Right atrium auricular region (tissue), 2 donors: ENCODE measurements at regions not wholly inside any gene's neighbourhood (a gene's known extent, or its start where the extent isn't known, plus 50 kb on each side); places are given as distances from the start of the nearest gene placed in this dataset.

Source experiments
- DNase-seq: peaks from one replicate; pipeline ENCODE4 v3.0.0-alpha.2; 2019; ENCODE audit warnings: low spot score
- H3K27ac ChIP-seq, 2 donors: fragments of 200-600 bp; sonication (generic); 1 replicate in 1 of 2; 2 replicates in 1 of 2; pipeline ENCODE4 v1.5.1; 2016 to 2019
- H3K27me3 ChIP-seq, 2 donors: fragments of 200-600 bp; sonication (generic); one replicate each; pipeline versions ENCODE4 v1.5.1 to v1.6.0; 2017 to 2019
- H3K36me3 ChIP-seq: fragments of 200-600 bp; sonication (generic); one replicate; pipeline ENCODE4 v1.5.1; 2016
- H3K4me1 ChIP-seq, 2 donors: fragments of 200-600 bp; sonication (generic); one replicate each; pipeline versions ENCODE4 v1.5.1 to v1.6.0; 2017 to 2019
- H3K4me3 ChIP-seq, 2 donors: fragments of 200-600 bp; sonication (generic); 1 replicate in 1 of 2; 2 replicates in 1 of 2; pipeline ENCODE4 v1.5.1; 2017 to 2019; ENCODE audit warnings: mild to moderate bottlenecking in 1 of 2, moderate library complexity in 1 of 2
- H3K9me3 ChIP-seq, 2 donors: fragments of 200-600 bp; sonication (generic); one replicate each; pipeline ENCODE4 v1.5.1; 2019
- TF ChIP-seq, protein P1 (sequence below), 2 donors: fragments of 200-600 bp; sonication (generic); IDR thresholded peaks; one replicate each; pipeline ENCODE4 v1.5.1; 2019; ENCODE audit warnings: antibody characterized with exemption in 2 of 2

DNA sequence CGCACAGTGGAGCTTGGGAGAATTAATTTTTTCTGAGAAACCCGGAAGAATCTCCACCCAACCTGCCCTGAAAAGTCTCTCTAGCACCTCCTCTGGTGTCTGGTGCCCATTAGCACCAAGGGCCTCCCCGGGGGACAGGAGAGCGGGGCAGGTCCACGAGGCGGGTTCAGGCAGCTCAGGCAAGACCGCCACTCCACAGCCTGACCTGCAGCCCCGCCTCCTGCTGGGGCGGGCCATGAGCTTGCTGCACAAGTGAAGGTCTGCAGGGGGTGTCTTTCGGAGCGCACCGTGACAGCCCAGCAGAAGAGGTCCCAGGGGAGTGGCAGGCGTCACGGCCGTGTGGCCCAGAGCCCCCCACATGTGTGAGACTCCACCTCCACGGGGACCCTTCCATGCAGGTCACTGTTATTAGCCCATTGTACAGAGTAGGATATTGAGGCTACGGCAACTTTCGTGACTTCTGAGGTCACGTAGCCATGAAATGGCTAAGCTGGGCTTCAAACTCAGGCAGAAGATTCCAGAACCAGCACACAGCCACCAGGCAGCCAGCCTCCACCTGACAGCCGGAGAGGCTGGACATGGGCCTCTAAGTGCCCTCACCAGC lies 63.9 kb upstream of the SLCO4A1 start:
- Histone ChIP-seq H3K4me1 (peaks cover 0 to 24% of the 10 kb centered on the region in 2 donors), H3K36me3 (no peaks in the 10 kb centered on the region), H3K9me3 (no peaks in the 10 kb centered on the region), H3K27me3 (no peaks in the 10 kb centered on the region), H3K27ac (peak overlapping the region in 1 of 2 donors; percentile 39), H3K4me3 (no peak overlapping the region)
- no peak for DNase-seq
- TF ChIP-seq, protein P1, sequence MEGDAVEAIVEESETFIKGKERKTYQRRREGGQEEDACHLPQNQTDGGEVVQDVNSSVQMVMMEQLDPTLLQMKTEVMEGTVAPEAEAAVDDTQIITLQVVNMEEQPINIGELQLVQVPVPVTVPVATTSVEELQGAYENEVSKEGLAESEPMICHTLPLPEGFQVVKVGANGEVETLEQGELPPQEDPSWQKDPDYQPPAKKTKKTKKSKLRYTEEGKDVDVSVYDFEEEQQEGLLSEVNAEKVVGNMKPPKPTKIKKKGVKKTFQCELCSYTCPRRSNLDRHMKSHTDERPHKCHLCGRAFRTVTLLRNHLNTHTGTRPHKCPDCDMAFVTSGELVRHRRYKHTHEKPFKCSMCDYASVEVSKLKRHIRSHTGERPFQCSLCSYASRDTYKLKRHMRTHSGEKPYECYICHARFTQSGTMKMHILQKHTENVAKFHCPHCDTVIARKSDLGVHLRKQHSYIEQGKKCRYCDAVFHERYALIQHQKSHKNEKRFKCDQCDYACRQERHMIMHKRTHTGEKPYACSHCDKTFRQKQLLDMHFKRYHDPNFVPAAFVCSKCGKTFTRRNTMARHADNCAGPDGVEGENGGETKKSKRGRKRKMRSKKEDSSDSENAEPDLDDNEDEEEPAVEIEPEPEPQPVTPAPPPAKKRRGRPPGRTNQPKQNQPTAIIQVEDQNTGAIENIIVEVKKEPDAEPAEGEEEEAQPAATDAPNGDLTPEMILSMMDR (IDR thresholded peaks at IDR 0.05) = peak in 1 of 2 donors; percentile 12

DNA sequence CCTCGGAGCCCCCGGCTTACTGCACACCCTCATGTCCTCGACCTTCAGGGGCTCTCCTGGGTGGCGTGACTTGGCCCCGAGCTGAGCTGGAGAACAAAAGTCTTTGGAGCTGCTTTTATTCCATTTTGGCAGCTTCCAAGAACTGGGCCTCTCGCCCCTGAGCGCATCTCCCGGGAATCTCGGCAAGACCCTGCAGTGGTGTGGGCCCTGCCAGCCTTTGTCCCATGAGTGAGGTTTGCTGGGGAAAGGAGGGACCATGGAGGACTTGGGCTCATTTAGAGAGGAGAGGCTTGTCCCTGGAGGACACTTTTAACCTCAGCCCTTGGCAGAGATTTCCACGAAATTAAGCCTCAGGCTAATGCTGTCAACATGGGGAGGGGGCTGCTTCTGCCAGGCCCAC lies 62.3 kb upstream of the SLCO4A1 start:
- TF ChIP-seq, protein P1 (IDR thresholded peaks at IDR 0.05) = no peak
- no peaks in the 10 kb centered on the region for H3K9me3 ChIP-seq
- peaks cover 0 to 17% of the 10 kb centered on the region in 2 donors for H3K4me1 ChIP-seq
- no peak overlapping the region for H3K4me3 ChIP-seq
- H3K27me3 ChIP-seq = no peaks in the 10 kb centered on the region
- H3K36me3 ChIP-seq = no peaks in the 10 kb centered on the region
- no peak overlapping the region for H3K27ac ChIP-seq
- no peak for DNase-seq

DNA sequence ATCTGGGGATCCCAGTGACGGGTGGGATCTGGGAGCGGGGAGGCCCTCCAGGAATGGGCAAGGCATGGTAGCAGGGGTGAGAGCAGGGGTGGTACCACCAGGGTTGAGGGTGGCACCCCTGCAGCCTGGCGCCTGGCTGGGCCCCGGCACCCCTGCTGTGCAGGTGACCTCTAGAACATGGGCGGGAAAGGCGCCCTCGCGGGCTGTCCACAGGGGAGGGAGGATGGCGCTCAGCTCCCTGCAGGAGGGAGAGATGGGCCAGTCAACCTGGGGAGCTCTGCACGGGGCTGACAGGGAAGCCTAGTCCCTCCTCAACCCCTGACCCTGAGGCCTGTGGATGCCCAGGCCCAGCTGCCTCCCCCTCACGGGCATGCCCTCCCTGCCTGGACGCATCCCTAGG lies 61.6 kb upstream of the SLCO4A1 start:
- Histone ChIP-seq H3K27me3 (no peaks in the 10 kb centered on the region), H3K4me3 (no peak overlapping the region), H3K9me3 (no peaks in the 10 kb centered on the region), H3K36me3 (no peaks in the 10 kb centered on the region), H3K27ac (no peak overlapping the region), H3K4me1 (peaks cover 0 to 17% of the 10 kb centered on the region in 2 donors)
- TF ChIP-seq, protein P1 (IDR thresholded peaks at IDR 0.05) = no peak
- no peak for DNase-seq

DNA sequence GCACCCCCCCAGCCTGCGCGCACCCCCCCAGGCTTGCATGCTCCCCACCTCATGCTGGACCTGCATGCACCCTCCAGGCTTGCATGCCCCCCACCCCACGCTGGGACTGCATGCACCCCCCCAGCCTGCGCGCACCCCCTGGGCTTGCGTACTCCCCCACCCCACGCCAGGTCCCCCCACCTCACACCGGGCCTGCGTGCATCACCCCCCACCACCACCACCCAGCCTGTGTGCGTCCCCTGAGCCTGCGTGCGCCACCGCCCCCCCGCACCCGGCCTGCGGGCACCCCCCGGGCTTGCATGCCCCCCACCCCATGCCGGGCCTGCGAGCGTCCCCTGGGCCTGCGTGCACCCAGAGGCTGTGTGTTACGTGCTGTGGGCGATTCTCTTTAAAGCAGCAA lies 61.0 kb upstream of the SLCO4A1 start:
- TF ChIP-seq, protein P1 (IDR thresholded peaks at IDR 0.05) = no peak
- no peaks in the 10 kb centered on the region for H3K27me3 ChIP-seq
- DNase-seq = no peak

DNA sequence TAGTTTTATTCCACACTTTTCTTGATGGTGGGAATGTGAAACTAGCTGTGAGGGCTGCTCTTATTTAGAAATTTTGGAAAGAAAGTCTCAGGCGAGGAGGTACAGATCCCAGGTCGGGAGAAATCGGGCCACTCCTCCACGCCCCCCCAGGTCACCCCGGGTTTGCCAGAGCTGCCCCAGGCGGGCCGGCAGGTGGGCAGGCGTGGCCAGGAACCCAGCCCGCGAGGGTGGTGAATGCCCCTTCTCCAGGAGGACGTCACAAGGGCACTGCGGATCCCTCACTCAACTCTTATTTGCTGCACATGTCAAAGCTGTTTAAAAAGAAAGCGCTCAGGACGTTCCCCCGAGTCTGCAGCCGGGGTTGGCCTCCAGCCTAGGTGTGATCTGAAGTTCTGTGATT lies 60.5 kb upstream of the SLCO4A1 start:
- H3K9me3 ChIP-seq = no peaks in the 10 kb centered on the region
- H3K27ac ChIP-seq = no peak overlapping the region
- H3K4me1 ChIP-seq = peaks cover 0 to 17% of the 10 kb centered on the region in 2 donors
- no peak overlapping the region for H3K4me3 ChIP-seq
- no peak for DNase-seq
- H3K36me3 ChIP-seq = no peaks in the 10 kb centered on the region
- H3K27me3 ChIP-seq = no peaks in the 10 kb centered on the region
- TF ChIP-seq, protein P1 (IDR thresholded peaks at IDR 0.05) = no peak

More for the DNA sequence above, 61.0 kb upstream of the SLCO4A1 start:
- no peak overlapping the region for H3K4me3 ChIP-seq
- H3K36me3 ChIP-seq = no peaks in the 10 kb centered on the region
- H3K4me1 ChIP-seq = peaks cover 0 to 17% of the 10 kb centered on the region in 2 donors
- H3K9me3 ChIP-seq = no peaks in the 10 kb centered on the region
- H3K27ac ChIP-seq = no peak overlapping the region

DNA sequence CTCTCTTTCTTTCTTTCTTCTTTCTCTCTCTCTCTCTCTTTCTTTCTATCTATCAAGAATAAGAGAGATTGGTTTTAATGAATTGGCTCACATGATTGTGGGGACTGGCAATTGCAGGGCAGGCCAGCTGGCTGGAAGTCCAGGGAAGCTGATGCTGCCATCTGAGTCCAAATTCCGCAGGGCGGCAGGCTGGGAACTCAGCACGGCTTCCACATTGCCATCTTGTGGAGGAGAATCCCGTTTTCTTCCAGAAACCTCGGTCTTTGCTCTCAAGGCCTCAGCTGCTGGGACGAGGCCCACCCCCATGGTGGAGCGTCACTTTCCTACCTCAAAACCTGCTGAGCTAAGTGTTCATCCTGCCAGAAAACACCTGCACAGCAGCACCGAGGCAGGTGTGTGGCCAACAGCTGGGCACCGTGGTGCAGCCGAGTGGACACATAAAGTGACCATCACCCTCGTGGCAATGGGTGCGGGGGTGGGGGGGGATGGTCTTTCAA lies 58.8 kb upstream of the SLCO4A1 start:
- no peak overlapping the region for H3K27ac ChIP-seq
- H3K27me3 ChIP-seq = no peaks in the 10 kb centered on the region
- H3K4me3 ChIP-seq = no peak overlapping the region
- TF ChIP-seq, protein P1 (IDR thresholded peaks at IDR 0.05) = no peak
- DNase-seq = no peak
- peaks cover 0 to 17% of the 10 kb centered on the region in 2 donors for H3K4me1 ChIP-seq
- no peaks in the 10 kb centered on the region for H3K36me3 ChIP-seq
- no peaks in the 10 kb centered on the region for H3K9me3 ChIP-seq
